ENCODE measurements at regions not wholly inside any gene's neighbourhood (a gene's known extent, or its start where the extent isn't known, plus 50 kb on each side); places are given as distances from the start of the nearest gene placed in this dataset.

DNA sequence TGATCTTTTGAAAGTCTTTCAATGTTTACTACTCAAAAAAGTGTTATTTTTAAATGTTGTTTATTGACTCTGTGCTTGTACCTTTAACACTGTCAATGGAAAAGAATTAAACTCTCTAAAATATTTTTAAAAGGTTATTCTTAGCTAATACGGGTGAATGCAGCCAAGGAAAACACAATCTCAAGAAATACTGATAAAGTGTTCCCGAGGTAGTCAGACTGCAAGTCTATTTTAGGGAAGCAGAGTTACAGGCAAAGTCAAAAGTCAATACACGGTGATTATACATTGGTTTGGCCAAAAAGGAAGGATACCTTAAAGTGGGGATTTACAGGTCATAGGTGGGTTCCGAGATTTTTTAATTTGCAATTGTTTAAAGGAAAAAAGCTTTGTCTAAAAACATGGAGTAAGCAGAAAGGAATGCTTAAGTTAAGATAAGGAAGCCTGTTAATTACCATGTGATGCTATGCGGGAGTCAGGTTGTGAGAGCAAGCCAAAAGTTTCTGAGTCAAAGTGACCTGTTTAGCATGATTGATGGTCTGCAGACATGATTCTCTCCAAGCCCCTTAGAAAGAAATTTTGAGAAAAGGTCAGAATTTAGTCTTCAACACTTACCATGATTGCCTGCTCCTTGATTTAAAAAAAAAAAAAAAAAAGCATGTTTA lies 288.4 kb downstream of the KLHL4 start:
- TF ChIP-seq, protein P1, sequence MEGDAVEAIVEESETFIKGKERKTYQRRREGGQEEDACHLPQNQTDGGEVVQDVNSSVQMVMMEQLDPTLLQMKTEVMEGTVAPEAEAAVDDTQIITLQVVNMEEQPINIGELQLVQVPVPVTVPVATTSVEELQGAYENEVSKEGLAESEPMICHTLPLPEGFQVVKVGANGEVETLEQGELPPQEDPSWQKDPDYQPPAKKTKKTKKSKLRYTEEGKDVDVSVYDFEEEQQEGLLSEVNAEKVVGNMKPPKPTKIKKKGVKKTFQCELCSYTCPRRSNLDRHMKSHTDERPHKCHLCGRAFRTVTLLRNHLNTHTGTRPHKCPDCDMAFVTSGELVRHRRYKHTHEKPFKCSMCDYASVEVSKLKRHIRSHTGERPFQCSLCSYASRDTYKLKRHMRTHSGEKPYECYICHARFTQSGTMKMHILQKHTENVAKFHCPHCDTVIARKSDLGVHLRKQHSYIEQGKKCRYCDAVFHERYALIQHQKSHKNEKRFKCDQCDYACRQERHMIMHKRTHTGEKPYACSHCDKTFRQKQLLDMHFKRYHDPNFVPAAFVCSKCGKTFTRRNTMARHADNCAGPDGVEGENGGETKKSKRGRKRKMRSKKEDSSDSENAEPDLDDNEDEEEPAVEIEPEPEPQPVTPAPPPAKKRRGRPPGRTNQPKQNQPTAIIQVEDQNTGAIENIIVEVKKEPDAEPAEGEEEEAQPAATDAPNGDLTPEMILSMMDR (IDR thresholded peaks at IDR 0.05), result no peak
- no peak for TF ChIP-seq POLR2A (IDR thresholded peaks at IDR 0.05)

All from breast epithelium (tissue), 3 donors.